Choroid plexus epithelial cell (primary cell): ENCODE measurements at regions not wholly inside any gene's neighbourhood (a gene's known extent, or its start where the extent isn't known, plus 50 kb on each side); places are given as distances from the start of the nearest gene placed in this dataset.

Experiments
- DNase-seq: peaks from one replicate; pipeline ENCODE4 v3.0.0-alpha.2; 2010; ENCODE audit warnings: low read depth
- H3K4me3 ChIP-seq: 2 replicates; pipeline ENCODE4 v1.5.1; 2011; ENCODE audit warnings: low read depth, mild to moderate bottlenecking, control low read depth, low read length, moderate library complexity
- CTCF ChIP-seq: conservative IDR thresholded peaks from 2 replicates; pipeline ENCODE4 v1.5.1; 2011; ENCODE audit warnings: low read depth, mild to moderate bottlenecking, control low read depth, inconsistent platforms, low read length, moderate library complexity

- H3K4me3 ChIP-seq: no peak overlapping the region
- TF ChIP-seq CTCF: peak; percentile 26
- DNase-seq: no peak
Measured at GRCh38 chr6:80930376-80930775, 822.1 kb downstream of the TENT5A start.

DNA sequence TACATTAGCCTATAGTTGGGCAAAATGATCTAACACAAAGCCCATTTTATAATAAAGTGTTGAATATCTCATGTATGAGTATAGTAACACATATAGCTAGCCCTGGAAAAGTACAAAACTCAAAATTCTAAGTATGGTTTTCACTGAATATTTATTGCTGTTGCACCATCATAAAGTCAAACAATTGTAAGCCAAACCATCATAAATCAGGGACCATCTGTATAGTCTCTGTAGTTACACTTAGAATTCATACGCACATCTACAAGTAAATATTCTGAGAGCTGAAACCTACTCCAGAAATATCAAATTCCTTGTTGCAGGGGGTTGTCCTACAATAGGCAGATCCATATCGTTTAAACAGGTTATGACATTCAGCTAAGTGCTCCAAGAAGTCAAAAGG is 817.3 kb downstream of the BCKDHB start:
- DNase-seq: no peak
- no peak overlapping the region for H3K4me3 ChIP-seq
- no peak for TF ChIP-seq CTCF

GRCh38 chr6:80922916-80923455 is 816.5 kb downstream of the BCKDHB start:
- no peak for DNase-seq
- no peak overlapping the region for H3K4me3 ChIP-seq
- TF ChIP-seq CTCF: no peak

DNA sequence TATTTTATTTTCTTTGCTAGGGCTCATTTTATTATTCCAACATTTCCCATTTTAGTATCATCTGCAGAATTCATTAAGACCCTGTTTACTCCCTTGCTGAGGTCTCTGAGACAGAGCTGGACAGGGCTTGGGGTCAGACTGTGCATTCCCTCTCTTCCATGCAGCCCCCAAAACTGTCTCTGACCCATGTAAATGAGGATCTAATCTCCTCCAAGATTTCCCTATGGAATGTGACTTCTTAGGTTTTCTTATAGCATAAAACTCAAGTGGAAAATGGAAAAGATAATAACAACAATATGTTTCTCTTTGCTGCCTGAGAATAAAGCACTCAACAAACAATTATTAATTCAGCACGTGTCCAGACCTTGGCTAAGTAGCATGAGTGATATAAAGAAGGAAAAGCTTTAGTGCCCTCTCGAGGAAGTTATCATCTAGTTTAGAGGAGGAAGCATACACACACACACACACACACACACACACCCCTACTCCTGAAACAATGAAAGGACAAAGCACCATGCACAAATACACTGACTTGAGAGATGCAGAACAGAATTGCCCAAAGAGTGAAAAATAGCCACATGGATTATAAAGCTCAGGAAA is 815.5 kb downstream of the BCKDHB start:
- no peak for TF ChIP-seq CTCF
- no peak overlapping the region for H3K4me3 ChIP-seq
- DNase-seq: peak; percentile 21

GRCh38 chr6:80907831-80908230 is 801.4 kb downstream of the BCKDHB start:
- no peak for TF ChIP-seq CTCF
- H3K4me3 ChIP-seq: no peak overlapping the region
- DNase-seq: no peak

- no peak for DNase-seq
Measured at GRCh38 chr6:80903711-80904110, 797.2 kb downstream of the BCKDHB start.

More at GRCh38 chr6:80903711-80904110, 797.2 kb downstream of the BCKDHB start:
- TF ChIP-seq CTCF: no peak
- no peak overlapping the region for H3K4me3 ChIP-seq
